GM18868 (cell line): ENCODE measurements at regions not wholly inside any gene's neighbourhood (a gene's known extent, or its start where the extent isn't known, plus 50 kb on each side); places are given as distances from the start of the nearest gene placed in this dataset.
"Not testable (repeated sequence)": the region's sequence is repeated elsewhere in the genome, so short reads cannot be mapped to it uniquely, and the experiment has no call there.

ENCODE experiments used
- ATAC-seq: cut with Tn5 transposase; IDR thresholded peaks from one replicate; pipeline ENCODE4 v1.9.1; 2021; ENCODE audit warnings: mild to moderate bottlenecking, moderate library complexity; ENCODE audit not compliant: unreplicated experiment

DNA sequence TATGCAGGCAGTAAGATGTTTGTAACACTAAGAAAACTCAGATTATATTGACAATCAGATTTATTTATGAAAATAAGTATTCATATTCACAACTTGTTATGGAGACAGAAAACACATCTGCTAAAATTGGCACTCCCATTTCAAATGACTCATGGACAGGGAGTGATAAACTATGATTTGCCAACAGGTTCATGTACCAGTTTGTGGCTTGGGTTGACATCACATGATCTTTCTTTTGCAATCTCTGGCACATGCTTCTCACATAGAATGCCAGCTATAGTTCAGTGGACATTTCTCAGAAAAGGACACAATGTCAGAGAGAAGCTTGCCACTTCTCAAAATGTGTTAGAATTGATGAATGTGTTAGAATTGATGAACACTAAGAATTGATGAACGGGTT, 663.2 kb upstream of the ANKRD30A start:
- no peak for ATAC-seq

DNA sequence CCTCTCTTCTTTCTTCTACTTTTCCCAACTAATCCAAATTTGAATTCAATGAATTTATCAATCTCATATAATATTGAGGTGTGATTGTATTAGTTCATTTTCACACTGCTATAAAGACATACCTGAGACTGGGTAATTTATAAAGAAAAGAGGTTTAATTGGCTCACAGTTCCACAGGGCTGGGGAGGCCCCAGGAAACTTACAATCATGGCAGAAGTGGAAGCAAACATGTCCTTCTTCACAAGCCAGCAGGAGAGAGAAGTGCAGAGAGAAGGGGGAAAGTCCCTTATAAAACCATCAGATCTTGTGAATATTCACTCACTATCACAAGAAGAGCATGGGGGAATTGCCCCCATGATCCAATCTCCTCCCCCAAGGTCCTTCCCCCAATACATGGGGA, 667.0 kb upstream of the ANKRD30A start:
- not testable (repeated sequence) for ATAC-seq

DNA sequence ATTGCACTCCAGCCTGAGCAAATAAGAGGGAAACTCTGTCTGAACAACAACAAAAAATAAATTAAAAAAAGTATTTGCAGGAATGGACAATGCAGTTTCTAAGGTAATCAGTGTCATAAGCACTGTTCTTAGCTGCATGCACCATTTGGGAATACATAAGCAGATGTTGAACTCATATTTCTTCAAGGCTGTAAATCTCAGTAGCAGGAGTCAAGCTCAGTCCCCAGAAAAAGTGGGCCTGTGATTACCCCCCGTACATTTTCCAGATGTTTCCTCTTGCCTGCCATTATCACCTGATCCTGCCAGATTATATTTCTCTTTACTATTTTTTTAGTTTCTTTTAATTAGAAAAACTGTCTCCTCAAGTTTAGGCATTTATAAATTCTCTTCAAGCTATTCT, 667.6 kb upstream of the ANKRD30A start:
- no peak for ATAC-seq

DNA sequence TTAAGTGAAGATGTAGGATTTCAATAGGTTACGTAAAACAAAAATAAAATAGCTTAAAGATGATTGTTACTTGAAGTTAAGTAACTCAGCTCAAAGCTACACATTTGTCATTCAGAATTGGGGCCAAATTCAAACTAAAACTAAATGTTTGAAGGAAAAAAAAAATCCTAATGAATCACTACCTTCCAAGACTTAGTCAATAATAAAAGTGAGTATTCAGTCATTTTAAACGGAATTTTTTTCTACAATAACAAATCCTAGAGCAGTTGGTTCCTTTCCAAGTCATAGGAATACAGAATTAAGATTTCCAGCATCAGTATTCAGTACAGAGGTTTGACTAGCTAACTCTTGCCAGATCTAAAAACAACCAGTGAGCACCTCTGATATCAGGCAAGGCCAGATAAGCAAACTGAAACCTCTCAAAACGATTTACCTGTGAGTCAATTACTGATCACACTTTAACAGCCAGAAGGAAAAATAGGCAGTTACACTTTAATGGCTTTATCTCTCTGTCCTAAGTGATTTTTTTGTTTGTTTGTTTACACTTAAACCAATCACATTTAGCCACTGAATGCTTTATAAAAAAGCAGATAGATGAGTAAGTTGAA, 669.8 kb upstream of the ANKRD30A start:
- no peak for ATAC-seq

DNA sequence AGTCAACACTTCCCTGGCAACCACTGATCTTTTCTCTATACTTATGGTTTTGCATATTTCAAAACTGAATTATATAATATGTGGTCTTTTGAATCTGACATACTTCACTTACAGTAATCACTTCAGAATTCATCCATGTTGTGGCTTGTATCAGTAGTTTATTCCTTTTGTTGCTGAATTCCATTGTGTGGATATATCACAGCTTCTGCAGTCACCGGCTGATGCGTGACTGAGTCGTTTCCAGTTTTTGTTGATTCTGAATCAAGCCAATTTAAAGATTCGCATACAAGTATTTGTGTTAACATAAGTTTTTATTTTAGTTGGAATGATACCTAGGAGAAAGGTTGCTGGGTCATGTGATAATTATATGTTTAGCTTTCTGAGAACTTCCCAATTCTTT, 672.5 kb upstream of the ANKRD30A start:
- no peak for ATAC-seq

DNA sequence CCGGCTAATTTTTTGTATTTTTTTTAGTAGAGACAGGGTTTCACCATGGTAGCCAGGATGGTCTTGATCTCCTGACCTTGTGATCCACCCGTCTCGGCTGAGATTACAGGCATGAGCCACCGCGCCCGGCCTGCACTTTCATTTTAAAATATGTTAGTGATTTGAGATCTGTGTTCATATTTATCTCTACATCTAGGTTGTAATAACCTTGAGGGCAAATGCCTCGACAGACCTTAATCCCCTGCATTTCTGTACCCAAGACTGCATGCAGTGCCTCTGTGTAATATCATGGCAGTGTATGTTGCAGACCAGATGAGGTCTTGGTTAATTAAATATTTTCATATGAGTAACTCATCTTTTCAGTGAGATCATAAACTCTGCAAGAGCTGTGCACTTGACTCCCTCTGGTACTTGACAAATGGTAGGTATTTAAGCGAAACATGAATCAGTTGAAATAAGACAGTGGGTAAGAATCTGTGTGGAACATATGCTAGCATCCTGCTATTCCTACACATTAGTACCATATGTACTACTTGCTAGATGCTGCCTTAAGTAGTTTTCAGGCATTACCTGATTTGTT, 673.9 kb upstream of the ANKRD30A start:
- ATAC-seq: no peak

DNA sequence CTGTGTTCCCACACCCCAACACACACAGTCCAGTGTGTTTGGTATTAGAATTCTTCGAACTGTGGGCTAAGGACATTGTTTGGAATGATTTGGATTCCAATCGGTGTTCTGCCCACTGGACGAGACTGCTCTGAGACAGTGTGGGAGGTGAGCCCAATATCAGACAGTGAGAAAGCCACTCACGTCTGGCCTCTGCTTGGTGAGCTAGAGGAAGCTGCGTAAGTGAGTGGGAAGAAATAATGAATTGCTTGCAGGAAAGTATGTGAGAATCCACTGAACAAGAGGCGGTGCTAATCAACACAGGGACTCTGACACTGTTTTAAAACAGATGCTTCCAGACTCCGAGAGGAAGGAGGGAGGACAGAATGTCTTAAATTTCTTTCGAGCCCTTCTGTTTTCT, 675.0 kb upstream of the ANKRD30A start:
- no peak for ATAC-seq

DNA sequence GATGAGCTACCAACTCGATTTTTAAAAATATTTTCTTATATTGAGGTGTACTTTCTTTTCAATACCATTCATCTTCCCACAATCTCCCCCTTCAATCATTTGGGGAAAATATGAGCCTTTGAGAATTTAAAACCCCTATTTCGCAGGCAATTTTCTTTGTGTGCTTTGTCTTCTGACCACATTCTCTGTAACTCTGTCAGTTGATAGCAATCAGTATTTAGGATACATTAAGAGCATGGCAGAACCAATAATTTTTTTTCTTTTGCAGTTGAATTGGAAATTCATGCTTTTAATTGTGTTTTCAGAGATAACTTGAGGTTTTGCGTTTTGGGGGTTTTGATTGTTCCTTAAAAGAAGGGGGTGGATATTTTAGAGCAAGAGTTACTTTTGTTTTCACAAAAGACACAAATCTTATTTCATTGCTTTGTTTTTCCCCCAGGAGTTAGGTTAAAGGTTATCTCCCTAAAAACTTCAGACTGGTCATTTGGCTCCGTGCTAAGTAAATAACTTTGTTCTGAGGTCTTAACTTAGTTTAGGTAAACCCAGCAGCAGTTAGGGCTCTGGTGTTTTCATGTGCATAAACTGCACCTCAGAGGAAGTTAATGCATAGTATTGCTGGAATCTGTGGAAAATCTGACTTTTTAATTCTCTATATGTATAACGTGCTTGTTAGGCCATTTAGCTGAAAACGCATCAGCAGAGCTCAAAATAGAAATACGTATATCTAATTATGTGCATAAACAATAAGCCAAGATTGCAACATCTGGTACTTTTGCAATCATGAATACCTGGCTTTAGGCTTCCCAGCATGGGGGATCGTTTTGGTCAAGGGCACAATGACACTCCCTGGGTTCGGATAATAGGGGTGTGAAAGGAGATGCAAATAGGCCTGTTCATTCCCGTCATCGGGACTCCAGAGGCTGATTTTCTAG, 676.4 kb upstream of the ANKRD30A start:
- ATAC-seq: no peak

DNA sequence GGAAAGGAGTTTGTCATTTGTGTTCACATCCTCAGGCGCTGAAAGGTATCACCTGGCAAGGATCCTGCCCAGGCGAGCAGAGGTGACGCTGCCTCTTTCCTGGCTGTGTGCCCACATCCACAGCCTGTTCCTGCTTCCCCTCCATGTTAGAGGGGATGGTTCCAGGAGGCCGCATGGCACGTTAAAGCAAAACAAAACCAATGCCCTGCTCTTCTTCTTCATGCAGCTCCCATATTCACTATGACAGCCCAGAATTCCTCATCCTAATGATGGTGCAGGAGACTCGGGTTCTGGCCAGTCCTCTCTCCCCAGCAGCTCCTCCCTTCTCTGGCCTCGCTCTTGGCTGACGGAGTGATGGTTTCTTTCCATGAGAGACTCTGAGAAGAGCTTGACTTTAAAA, 678.5 kb upstream of the ANKRD30A start:
- no peak for ATAC-seq

DNA sequence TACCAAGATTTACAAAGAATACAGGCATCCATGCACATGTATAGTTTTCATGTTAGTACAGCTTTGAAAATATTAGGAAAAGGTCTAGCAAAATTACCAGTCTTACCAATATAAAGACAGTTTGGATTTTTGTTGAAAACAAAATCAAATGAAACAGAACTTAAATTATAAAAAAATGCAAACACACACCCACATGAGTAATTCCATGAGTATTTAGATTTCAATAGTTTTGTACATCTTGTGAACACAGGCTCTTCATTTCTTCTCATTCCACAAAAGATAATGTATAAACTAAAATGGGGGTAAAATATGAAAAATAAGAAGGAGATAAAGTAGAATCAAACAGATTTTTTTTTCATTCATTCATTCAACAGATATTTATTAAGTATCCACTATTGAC, 682.2 kb upstream of the ANKRD30A start:
- ATAC-seq: no peak

DNA sequence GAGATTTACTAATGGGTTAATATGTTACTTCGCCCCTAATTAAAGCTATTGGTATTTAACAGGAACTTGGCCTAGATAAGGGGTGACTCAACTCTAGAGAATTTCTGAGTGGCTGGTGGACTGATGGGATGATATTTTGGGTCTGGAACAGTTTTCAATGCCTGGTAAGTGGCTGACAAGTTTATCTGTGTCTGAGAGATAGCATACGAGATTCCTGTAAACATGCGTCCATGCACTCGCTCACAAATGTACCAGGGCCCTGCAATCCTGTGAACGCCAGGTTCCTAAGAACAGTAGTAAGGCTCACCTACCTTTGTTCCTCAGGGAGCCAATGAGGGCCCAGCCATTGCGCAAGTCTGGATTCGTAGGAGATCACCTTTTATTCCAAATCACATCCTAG, 683.8 kb upstream of the ANKRD30A start:
- no peak for ATAC-seq

DNA sequence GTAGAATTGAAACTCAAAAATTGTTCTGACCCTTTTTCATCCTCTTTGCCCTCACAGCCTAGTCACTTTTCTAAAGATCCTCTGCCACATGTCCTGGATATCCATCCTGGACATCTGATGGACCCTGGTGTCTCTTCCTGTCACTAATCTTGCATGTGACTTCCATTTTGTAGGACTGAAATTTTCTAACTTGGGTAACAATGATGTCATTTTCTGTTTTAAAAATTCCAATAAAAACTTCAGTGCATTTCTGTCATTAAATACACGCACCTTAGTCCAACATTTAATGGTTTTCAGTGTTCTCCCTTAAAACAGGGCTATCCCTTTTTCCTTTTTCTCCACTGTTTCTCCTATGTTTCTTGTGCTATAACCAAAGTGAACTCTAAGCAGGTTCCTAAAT, 684.9 kb upstream of the ANKRD30A start:
- no peak for ATAC-seq

DNA sequence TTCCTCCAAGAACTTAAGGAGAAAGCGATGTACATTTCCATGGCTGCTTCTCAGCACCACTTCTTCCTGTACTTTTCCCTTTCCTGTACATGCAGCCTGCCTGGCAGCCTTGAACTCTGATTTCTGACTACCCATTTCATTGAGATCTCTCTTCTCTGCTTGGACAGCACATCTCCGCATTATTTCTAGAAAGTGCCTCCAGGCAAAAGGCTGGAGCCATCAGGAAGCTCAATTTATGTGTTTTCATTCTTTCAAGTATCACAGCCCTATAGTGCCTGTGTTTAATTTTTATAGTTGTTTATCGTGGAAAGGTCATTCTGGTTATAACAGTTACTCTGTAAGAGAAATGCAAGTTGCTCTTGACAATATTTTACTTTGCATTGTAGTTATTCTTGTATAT, 688.0 kb upstream of the ANKRD30A start:
- ATAC-seq: no peak

DNA sequence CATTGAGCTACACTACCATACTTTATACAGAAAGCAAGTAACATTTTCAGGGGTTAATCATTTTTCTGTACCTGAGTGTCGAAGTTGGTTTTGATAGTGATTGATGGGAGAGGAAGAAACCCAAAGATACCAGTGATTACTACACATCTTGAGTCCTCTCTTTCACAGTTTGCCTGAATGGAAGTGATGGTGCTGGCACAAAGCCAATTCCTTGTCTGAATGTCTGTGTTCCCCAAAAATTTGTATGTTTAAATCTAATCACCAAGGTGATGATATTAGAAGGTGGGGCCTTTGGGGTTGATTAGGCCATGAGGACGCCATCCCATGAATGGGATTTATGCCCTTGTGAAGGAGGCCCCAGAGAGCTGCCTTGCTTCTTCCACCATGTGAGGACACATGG, 696.9 kb upstream of the ANKRD30A start:
- no peak for ATAC-seq

DNA sequence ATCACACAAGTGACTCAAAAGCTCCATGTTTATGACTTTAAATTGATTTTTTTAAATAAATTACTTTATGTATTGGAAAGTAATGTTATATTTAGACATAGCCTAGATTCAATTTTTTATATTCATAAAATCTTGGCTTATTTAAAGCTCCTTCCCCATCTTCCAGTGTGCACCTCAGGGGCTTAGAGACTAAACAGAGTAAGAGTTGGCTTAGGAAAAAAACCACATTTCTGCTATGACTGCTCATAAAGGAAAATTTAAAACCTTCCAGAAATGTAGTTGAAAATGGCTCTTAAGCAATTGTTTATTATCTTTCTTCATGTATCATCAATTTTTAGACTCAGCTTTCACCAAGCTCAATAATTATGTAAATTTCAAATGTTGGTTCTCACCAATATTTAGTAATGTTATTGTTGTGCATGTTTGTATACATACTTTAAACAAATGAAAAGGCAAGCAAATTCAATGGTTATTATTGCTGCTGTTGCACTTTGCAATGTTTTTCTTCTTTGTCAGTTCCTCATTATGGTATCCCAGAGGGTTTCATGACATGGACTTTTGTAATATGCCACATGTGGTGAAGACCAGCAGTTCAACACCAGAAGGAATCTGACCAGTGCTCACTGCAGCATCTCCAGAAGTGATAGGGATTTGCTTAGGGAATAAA, 700.1 kb upstream of the ANKRD30A start:
- no peak for ATAC-seq

DNA sequence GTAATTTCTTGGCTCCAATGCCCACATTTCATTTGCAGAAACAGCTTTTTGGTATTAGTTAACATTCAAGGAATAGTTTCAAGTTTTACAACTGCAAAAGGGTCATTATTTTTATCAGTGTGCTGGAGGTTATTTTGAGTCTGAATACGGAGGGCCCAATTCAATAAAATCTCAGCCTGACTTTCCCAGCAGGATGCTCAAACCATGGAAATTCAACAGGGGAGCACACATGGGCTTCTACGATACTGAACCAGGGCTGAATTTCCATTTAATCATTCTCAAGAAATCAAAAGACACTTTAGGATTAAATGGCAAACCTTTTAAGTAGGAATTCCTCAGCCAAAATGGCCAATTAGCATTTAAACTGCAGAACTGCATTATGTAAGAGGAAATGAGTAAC, 700.9 kb upstream of the ANKRD30A start:
- ATAC-seq: no peak

DNA sequence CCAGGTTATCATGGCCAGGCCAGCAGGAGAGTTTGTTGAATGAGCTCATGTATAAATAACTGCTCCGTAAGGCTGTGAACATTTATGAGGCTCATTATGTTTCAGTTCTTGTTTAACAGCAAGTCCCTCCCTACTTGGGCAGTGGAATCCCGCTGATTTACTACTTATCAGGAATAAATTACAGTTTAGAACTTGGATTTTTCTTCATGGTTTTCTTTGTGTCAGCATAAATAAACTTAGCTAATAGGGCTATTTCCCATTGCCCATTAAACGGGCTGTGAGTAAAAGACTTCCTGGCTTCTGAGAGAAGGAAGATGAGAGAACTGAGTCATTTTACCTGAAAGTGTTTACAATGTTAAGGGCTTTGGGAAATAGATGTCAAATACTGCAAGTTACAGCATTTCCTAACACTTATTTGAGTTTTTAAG, 701.6 kb upstream of the ANKRD30A start:
- no peak for ATAC-seq

DNA sequence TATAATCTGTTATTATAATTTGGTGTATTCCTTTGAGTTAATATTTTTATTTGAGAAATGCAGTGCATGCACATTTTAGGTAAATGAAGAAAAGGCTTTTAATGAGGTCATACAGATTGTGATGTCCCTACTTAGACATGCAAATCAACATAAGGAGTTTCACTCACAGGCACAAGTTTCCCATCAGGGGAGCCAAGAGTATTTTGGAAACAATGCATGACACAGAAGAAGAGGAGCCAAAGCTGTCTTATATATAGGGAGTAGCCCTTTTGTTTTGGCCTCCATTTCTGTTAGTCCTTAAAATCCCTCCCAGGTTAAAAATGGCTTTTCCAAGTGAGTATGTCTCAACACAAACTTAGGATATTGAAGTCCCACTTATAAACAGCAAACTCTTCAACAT, 703.4 kb upstream of the ANKRD30A start:
- no peak for ATAC-seq

DNA sequence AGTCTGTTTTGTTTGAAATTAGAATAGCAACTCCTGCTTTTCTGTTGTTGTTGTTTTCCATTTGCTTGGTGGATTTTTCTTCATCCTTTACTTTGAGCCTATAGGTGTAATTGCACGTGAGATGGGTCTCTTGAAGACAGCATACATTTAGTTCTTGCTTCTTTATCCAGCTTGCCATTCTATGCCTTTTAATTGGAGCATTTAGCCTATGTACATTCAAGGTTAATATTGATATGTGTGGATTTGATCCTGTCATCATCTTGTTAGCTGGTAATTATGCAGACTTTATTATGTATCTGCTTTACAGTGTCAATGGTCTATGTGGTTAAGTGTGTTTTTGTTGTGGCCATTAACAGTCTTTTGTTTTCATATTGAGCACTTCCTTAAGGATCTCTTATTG, 708.9 kb upstream of the ANKRD30A start:
- no peak for ATAC-seq

DNA sequence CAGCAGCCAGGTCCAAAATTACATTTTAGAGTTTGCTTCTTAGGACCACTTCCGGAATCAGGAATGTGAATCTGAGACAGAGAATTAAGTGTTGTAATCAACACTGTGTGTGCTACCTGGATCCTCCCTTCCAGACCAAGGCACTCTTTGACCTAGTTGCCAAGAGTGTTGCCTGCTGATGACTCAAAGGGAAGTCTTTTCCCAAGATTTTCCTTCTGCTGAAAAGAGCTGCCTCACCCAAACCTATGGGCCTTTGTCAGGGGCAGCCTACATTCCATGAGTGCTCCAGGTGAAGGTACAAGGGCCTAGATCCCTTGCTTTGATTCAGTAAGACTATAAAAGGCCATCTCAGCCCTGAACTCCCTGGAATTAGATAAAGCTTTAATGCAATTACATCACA, 712.5 kb upstream of the ANKRD30A start:
- ATAC-seq: no peak

DNA sequence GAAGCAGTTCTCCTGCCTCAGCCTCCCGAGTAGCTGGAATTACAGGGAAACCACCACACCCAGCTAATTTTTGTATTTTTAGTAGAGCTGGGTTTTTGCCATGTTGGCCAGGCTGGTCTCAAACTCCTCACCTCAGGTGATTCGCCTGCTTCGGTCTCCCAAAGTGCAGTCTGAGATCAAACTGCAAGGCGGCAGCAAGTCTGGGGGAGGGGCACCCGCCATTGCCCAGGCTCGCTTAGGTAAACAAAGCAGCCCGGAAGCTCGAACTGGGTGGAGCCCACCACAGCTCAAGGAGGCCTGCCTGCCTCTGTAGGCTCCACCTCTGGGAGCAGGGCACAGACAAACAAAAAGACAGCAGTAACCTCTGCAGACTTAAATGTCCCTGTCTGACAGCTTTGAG, 725.2 kb upstream of the ANKRD30A start:
- ATAC-seq: not testable (repeated sequence)

DNA sequence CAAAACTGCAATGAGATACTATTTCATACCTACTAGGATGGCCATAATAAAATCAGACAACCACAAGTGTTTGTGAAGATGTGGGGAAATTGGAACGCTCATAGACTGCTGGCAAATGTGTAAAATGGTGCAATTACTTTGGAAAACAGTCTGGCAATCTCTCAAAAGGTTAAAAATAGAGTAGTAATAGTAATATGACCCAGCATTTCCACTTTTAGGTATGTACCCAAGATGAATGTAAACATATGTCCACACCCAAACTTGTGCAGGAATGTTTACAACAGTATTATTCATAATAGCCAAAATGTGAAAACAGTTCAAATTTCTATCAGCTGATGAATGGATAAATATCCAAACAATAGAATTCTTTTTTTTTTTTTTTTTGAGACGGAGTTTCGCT, 731.6 kb upstream of the ANKRD30A start:
- ATAC-seq: no peak
